H9 (cell line): ENCODE measurements at regions not wholly inside any gene's neighbourhood (a gene's known extent, or its start where the extent isn't known, plus 50 kb on each side); places are given as distances from the start of the nearest gene placed in this dataset.

ENCODE experiments used
- DNase-seq: peaks from one replicate; pipeline ENCODE4 v3.0.0-alpha.2; 2017
- H2AFZ ChIP-seq: one replicate; pipeline ENCODE4 v1.6.1; 2013; ENCODE audit warnings: mild to moderate bottlenecking, low read length, control low read depth, moderate library complexity
- H2AK5ac ChIP-seq: 2 replicates; pipeline ENCODE4 v1.6.1; 2013; ENCODE audit warnings: low read length, control low read depth, mixed read lengths; ENCODE audit not compliant: insufficient read length
- H2BK120ac ChIP-seq: one replicate; pipeline ENCODE4 v1.6.1; 2013; ENCODE audit warnings: low read depth, mild to moderate bottlenecking, low read length, control low read depth, inconsistent platforms; ENCODE audit not compliant: poor library complexity, severe bottlenecking
- H2BK12ac ChIP-seq: 2 replicates; pipeline ENCODE4 v1.6.1; 2013; ENCODE audit warnings: low read length, control low read depth, mixed read lengths, low read depth; ENCODE audit not compliant: insufficient read length
- H2BK15ac ChIP-seq: 2 replicates; pipeline ENCODE4 v1.6.1; 2013; ENCODE audit warnings: low read depth, low read length, control low read depth
- H2BK20ac ChIP-seq: one replicate; pipeline ENCODE4 v1.6.1; 2013; ENCODE audit warnings: low read depth, mild to moderate bottlenecking, low read length, control low read depth, inconsistent platforms; ENCODE audit not compliant: poor library complexity, severe bottlenecking
- H2BK5ac ChIP-seq: 2 replicates; pipeline ENCODE4 v1.6.1; 2013; ENCODE audit warnings: low read length, control low read depth, mixed read lengths; ENCODE audit not compliant: insufficient read length
- H3K14ac ChIP-seq: 2 replicates; pipeline ENCODE4 v1.6.1; 2013; ENCODE audit warnings: low read length, control low read depth; ENCODE audit not compliant: insufficient read depth
- H3K18ac ChIP-seq: 2 replicates; pipeline ENCODE4 v1.6.1; 2013; ENCODE audit warnings: low read depth, mild to moderate bottlenecking, mixed read lengths, low read length, control low read depth; ENCODE audit not compliant: insufficient read length
- H3K23ac ChIP-seq: 2 replicates; pipeline ENCODE4 v1.6.1; 2013; ENCODE audit warnings: low read length, control low read depth, mixed read lengths, low read depth; ENCODE audit not compliant: insufficient read length
- H3K23me2 ChIP-seq: 2 replicates; pipeline ENCODE4 v1.6.1; 2013; ENCODE audit warnings: low read depth, mild to moderate bottlenecking, mixed read lengths, low read length, control low read depth; ENCODE audit not compliant: insufficient read length, poor library complexity, severe bottlenecking
- H3K27ac ChIP-seq: 2 replicates; pipeline ENCODE4 v1.5.1; 2013; ENCODE audit warnings: low read length, control low read depth, mixed read lengths, low read depth; ENCODE audit not compliant: insufficient read length
- H3K27me3 ChIP-seq: 2 replicates; pipeline ENCODE4 v1.6.1; 2013; ENCODE audit warnings: low read length, control low read depth, inconsistent platforms; ENCODE audit not compliant: insufficient read depth
- H3K4ac ChIP-seq: 2 replicates; pipeline ENCODE4 v1.6.1; 2013; ENCODE audit warnings: low read depth, mild to moderate bottlenecking, control low read depth, inconsistent platforms, low read length, moderate library complexity
- H3K4me1 ChIP-seq: 2 replicates; pipeline ENCODE4 v1.6.1; 2013; ENCODE audit warnings: low read length, control low read depth, inconsistent platforms; ENCODE audit not compliant: insufficient read depth
- H3K4me2 ChIP-seq: 2 replicates; pipeline ENCODE4 v1.6.1; 2013; ENCODE audit warnings: low read length, control low read depth, mixed read lengths; ENCODE audit not compliant: insufficient read length, insufficient read depth
- H3K56ac ChIP-seq: 2 replicates; pipeline ENCODE4 v1.6.1; 2013; ENCODE audit warnings: low read depth, mild to moderate bottlenecking, mixed read lengths, low read length, control low read depth; ENCODE audit not compliant: insufficient read length
- H3K79me1 ChIP-seq: 2 replicates; pipeline ENCODE4 v1.6.1; 2013; ENCODE audit warnings: low read depth, mild to moderate bottlenecking, moderate library complexity, low read length, control low read depth, inconsistent platforms; ENCODE audit not compliant: insufficient read depth, poor library complexity, severe bottlenecking
- H3K79me2 ChIP-seq: 2 replicates; pipeline ENCODE4 v1.6.1; 2013; ENCODE audit warnings: low read length, control low read depth, inconsistent platforms; ENCODE audit not compliant: insufficient read depth
- H3K9ac ChIP-seq: 2 replicates; pipeline ENCODE4 v1.6.1; 2013; ENCODE audit warnings: low read length, control low read depth, mixed read lengths; ENCODE audit not compliant: insufficient read length; ENCODE audit errors: extremely low read depth
- H3K9me3 ChIP-seq: one replicate; pipeline ENCODE4 v1.6.1; 2013; ENCODE audit warnings: low read depth, low read length, inconsistent platforms; ENCODE audit not compliant: control insufficient read depth
- H3T11ph ChIP-seq: one replicate; pipeline ENCODE4 v1.6.1; 2013; ENCODE audit warnings: mild to moderate bottlenecking, low read length, control low read depth, inconsistent platforms
- H4K20me1 ChIP-seq: one replicate; pipeline ENCODE4 v1.6.1; 2013; ENCODE audit not compliant: control insufficient read depth, insufficient read length, insufficient read depth
- H4K5ac ChIP-seq: 2 replicates; pipeline ENCODE4 v1.6.1; 2013; ENCODE audit warnings: low read depth, mild to moderate bottlenecking, mixed read lengths, low read length, control low read depth; ENCODE audit not compliant: insufficient read length
- H4K8ac ChIP-seq: replicated peaks from 2 replicates; pipeline ENCODE4 v1.6.1; 2013; ENCODE audit warnings: low read length, control low read depth, mixed read lengths, low read depth; ENCODE audit not compliant: insufficient read length
- H4K91ac ChIP-seq: 2 replicates; pipeline ENCODE4 v1.6.1; 2013; ENCODE audit warnings: low read depth, mild to moderate bottlenecking, moderate library complexity, mixed read lengths, low read length, control low read depth; ENCODE audit not compliant: insufficient read length
- H3K27ac Mint-ChIP-seq, 3 experiments: 2 replicates in 2 of 3; 3 replicates in 1 of 3; pipeline ENCODE4 v1.8.0; 2020 to 2021; ENCODE audit warnings: mixed read lengths in 3 of 3, mild to moderate bottlenecking in 1 of 3, moderate library complexity in 1 of 3
- H3K27me3 Mint-ChIP-seq: 2 replicates; pipeline ENCODE4 v1.8.0; 2021; ENCODE audit warnings: low read depth, mild to moderate bottlenecking, moderate library complexity, mixed read lengths
- H3K36me3 Mint-ChIP-seq, 3 experiments: 2 replicates in 2 of 3; 3 replicates in 1 of 3; pipeline ENCODE4 v1.8.0; 2020 to 2021; ENCODE audit warnings: low read depth in 3 of 3, mixed read lengths in 3 of 3; ENCODE audit not compliant: insufficient read depth in 1 of 3
- H3K4me1 Mint-ChIP-seq, 2 experiments: 2 replicates each; pipeline ENCODE4 v1.8.0; 2020; ENCODE audit warnings: mixed read lengths in 2 of 2
- H3K4me3 Mint-ChIP-seq, 2 experiments: 2 replicates in 1 of 2; 3 replicates in 1 of 2; pipeline ENCODE4 v1.8.0; 2020 to 2021; ENCODE audit warnings: mild to moderate bottlenecking in 2 of 2, mixed read lengths in 2 of 2, moderate library complexity in 1 of 2
- H3K9me3 Mint-ChIP-seq, 2 experiments: 2 replicates in 1 of 2; 3 replicates in 1 of 2; pipeline ENCODE4 v1.8.0; 2020; ENCODE audit warnings: mild to moderate bottlenecking in 2 of 2, mixed read lengths in 2 of 2, moderate library complexity in 1 of 2
- WGBS: extraction: QIAGEN DNeasy Blood & Tissue Kit; methylation state at CpG from one replicate; pipeline ENCODE4 v1.1.7; 2013; ENCODE audit warnings: missing lambda C conversion rate, low lambda C conversion rate, mixed read lengths; ENCODE audit not compliant: insufficient read length; ENCODE audit errors: extremely low coverage; 5-methylcytosine and 5-hydroxymethylcytosine counted together
- TF ChIP-seq, protein P1 (sequence below): fragments of 200-600 bp; sonication (generic); conservative IDR thresholded peaks from 3 replicates; pipeline ENCODE4 v1.8.0; 2021; ENCODE audit warnings: antibody characterized with exemption, mild to moderate bottlenecking

DNA sequence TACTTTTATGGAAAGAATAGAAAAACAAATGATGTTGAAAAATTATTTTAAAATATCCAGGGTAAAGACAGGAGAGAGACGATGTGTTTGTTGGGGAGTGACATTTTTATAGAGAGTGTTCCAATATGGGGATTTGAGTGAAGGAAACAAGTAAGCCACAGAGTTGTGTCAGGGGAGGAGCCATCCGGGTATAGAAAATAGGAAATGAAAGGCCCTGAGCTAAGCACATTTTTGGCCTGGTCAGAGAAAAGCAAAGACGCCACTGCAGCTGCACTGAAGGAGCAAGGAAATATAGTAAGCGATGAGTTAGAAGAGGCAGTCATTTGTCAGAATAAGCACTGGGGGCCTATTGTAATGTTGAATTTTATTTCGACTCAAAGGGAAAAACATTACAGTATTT lies 107.3 kb upstream of the ADGRL4 start:
- Histone ChIP-seq H3K4me1 (no peaks in the 10 kb centered on the region), H2BK120ac (no peak overlapping the region), H3K79me2 (no peaks in the 10 kb centered on the region), H3K79me1 (no peaks in the 10 kb centered on the region), H3T11ph (no peak overlapping the region), H3K23ac (no peak overlapping the region), H3K4me2 (no peak overlapping the region), H3K56ac (no peak overlapping the region), H2AK5ac (no peak overlapping the region), H4K91ac (no peak overlapping the region), H4K20me1 (no peaks in the 10 kb centered on the region), H3K9ac (no peak overlapping the region), H2BK12ac (no peak overlapping the region), H3K9me3 (no peaks in the 10 kb centered on the region), H4K8ac (no peak overlapping the region), H3K23me2 (no peaks in the 10 kb centered on the region), H3K27me3 (no peaks in the 10 kb centered on the region), H3K27ac (no peak overlapping the region), H3K4ac (no peak overlapping the region), H2BK15ac (no peak overlapping the region), H2BK20ac (no peak overlapping the region), H3K18ac (no peak overlapping the region), H2BK5ac (no peak overlapping the region), H2AFZ (no peak overlapping the region), H3K14ac (no peak overlapping the region), H4K5ac (no peak overlapping the region)
- no peak overlapping the region; a peak in 1 of 5 replicates for H3K4me3 Mint-ChIP-seq
- no peaks in the 10 kb centered on the region for H3K4me1 Mint-ChIP-seq
- no peaks in the 10 kb centered on the region; a peak in 2 of 7 replicates for H3K36me3 Mint-ChIP-seq
- WGBS = 100% methylated on average over 1 of the region's 5 CpGs
- H3K9me3 Mint-ChIP-seq = peaks cover 2 to 4% of the 10 kb centered on the region in 2 experiments; a peak in 1 of 5 replicates
- TF ChIP-seq, protein P1, sequence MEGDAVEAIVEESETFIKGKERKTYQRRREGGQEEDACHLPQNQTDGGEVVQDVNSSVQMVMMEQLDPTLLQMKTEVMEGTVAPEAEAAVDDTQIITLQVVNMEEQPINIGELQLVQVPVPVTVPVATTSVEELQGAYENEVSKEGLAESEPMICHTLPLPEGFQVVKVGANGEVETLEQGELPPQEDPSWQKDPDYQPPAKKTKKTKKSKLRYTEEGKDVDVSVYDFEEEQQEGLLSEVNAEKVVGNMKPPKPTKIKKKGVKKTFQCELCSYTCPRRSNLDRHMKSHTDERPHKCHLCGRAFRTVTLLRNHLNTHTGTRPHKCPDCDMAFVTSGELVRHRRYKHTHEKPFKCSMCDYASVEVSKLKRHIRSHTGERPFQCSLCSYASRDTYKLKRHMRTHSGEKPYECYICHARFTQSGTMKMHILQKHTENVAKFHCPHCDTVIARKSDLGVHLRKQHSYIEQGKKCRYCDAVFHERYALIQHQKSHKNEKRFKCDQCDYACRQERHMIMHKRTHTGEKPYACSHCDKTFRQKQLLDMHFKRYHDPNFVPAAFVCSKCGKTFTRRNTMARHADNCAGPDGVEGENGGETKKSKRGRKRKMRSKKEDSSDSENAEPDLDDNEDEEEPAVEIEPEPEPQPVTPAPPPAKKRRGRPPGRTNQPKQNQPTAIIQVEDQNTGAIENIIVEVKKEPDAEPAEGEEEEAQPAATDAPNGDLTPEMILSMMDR = no peak
- H3K27ac Mint-ChIP-seq = no peak overlapping the region
- DNase-seq = no peak
- no peaks in the 10 kb centered on the region for H3K27me3 Mint-ChIP-seq
